HG03354 (cell line): ENCODE measurements at regions not wholly inside any gene's neighbourhood (a gene's known extent, or its start where the extent isn't known, plus 50 kb on each side); places are given as distances from the start of the nearest gene placed in this dataset.

Source experiments
- ATAC-seq: cut with Tn5 transposase; IDR thresholded peaks from one replicate; pipeline ENCODE4 v1.9.1; 2021; ENCODE audit warnings: mild to moderate bottlenecking; ENCODE audit not compliant: unreplicated experiment, poor library complexity, severe bottlenecking

DNA sequence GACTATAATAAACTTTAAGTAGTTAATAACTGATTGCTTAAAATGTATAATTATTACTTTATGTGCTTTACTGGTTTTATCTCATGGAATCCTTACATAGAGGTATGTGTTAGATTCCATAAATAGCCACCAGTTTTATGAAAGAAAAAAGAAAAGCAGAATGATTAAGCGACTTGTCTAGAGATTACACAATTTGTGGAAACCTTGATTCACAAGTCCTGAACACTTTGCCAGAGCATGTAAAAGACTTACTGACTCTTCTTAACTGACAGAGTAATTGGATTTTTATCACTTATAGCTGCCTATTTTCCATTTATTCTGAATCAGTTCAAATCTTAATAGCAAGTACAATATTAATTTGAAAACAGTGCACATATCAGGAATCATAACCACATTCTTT lies 448.7 kb upstream of the NETO1 start:
- no peak for ATAC-seq

DNA sequence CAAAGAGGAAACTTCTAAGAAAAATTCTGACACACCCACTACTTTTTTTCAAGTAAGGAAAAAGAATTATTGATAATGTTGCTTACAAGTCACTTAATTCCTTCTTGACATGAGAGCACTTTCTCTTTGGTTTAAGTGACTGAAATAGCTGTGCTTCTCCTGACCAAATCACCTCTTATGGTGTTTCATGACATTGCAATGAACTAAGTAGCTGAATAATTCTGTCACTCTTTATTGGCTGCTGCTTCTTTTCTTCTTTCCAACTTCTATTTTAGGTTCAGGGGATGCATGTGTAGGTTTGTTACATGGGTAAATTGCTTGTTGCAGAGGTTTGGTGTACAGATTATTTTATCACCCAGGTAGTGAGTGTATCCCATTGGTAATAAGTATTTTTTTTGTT lies 447.6 kb upstream of the NETO1 start:
- ATAC-seq, result no peak

DNA sequence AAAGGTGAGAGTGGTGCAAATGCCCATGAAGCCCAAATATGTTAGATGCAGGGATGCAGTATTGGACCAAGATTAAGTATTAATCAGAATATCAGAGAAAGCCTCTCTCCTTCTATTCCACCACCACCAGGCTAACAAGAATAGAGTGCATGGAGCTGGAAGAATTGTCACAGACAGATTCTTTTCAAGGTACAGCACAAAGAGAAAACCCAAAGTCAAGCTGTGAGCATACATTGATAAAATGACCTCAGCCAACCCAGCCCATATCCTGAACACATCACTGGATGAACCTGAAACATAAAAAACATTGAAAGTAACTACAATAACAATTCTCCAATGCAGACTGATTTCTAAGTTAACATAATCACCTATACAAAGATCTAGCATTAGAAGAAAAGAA lies 445.7 kb upstream of the NETO1 start:
- no peak for ATAC-seq

DNA sequence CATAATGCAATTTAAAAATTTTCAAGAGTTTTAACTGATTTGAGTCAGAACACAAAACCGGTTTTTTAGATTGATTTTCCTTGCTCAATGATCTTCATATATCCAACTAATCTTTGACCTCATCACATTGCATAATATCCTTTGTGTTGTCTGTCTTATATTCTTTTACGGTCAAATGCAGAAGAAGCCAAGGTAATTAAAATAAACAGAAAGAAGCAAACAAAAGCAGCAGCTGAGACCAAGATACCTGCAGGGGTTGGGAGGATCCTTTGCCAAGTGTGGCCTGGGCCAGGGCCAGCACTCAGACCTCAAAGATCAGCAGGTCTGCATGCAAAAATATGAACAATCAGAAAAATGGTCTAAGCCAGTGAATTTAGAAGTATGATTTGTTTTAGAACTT lies 428.9 kb upstream of the NETO1 start:
- ATAC-seq, result no peak

DNA sequence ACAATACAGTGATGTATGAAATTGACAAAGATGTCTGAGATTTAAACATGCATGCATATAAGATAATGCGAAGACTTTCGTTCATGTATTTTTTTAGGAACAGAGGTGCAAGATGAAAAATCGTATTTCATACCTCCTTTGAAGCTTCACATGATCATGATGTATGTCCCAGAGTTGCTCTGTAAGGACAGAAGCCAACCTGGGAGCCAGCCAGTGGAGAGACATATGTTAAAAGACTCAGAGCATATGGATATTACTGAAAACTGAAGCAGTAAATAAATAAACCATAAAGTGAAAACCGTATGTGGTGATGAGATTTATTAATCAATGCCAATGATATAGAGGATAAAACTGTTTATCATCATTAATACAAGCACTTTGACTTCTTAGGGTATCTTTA lies 424.4 kb upstream of the NETO1 start:
- no peak for ATAC-seq

DNA sequence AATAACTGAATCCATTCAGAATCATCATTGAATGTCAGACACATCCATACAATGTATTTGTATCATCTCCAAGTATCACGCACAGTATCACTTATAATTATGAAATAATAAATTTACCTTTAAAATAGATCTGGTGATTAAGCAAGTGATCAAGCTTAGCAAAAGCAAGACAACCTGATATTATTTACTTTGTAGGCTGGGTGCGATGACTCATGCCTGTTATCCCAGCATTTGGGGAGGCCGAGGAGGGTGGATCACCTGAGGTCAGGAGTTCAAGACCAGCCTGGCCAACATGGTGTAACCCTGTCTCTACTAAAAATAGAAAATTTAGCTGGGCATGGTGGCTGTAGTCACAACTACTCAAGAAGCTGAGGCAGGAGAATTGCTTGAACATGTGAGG lies 421.0 kb upstream of the NETO1 start:
- ATAC-seq, result no peak

DNA sequence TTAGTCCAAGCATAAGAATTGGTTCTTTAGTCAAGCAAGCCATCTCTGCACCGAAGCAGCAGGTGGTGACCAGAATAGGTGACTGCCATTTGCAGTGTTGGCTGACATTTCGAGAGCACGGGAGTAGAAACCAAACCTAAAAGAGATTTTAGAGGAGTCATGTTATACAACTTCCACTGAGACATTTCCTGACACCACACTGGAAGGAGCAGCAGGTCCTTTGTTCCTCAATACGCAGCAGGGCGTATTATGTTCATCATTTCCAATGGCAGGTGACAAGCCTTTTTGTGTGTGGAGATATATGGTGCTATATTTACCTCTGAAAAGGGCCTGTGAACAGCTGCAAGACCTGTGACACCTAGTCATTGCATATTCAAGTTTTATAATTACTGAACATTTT lies 418.8 kb upstream of the NETO1 start:
- ATAC-seq, result no peak

DNA sequence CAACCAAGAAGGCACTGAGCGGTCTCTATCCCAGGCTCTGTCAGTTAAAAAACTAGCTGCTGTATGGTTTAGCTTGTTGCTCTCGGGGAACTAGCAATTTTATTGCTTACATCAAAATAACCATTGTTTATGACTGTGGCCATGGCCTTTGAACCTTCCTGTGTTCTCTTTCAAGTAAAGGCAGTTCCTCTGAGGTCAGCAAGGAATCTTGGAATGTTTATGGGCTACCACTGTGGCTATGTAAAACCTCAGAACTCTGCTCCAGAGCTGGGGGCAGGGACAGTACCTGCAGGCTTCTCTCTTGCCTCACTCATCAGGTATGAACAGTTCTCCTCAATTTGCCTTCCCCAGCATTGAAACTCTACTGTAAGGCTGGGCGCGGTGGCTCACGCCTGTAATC lies 416.0 kb upstream of the NETO1 start:
- ATAC-seq, result no peak

DNA sequence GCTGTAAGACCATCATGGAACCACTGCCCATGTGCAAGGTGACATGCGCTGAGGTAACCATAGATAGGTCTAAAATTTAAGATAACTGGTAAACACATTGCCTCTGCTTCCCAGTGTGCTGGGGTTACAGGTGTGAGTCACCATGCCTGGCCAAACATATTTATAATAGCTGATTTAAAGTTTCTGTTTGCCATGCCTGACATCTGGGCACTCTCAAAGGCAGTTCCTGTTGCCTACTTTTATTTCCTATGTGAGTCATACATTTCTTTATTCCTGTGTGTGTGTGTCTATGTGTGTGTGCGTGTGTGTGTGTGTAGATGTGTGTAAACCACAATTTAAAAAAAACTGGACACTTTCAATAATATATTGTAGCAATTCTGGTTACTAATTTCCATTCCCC lies 415.2 kb upstream of the NETO1 start:
- no peak for ATAC-seq

DNA sequence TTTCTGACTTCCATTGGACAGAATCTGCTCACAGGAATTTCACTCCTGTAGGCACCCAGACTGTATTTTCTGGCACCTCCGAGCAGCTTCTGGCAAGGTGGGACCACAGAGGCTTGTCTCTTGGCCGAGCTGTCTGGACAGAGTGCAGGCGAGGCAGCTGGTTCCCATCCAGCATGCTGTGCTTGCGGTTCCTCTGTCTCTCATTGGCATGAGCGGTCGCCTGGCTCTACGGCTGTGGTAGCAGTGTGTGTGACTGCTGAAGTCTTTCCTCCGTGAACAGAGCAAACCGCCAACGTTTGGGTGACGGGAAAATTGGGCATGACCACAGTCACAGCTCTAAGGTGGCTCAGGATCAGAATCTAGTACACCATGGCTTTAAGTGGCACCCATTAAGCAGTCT lies 411.7 kb upstream of the NETO1 start:
- ATAC-seq, result no peak

DNA sequence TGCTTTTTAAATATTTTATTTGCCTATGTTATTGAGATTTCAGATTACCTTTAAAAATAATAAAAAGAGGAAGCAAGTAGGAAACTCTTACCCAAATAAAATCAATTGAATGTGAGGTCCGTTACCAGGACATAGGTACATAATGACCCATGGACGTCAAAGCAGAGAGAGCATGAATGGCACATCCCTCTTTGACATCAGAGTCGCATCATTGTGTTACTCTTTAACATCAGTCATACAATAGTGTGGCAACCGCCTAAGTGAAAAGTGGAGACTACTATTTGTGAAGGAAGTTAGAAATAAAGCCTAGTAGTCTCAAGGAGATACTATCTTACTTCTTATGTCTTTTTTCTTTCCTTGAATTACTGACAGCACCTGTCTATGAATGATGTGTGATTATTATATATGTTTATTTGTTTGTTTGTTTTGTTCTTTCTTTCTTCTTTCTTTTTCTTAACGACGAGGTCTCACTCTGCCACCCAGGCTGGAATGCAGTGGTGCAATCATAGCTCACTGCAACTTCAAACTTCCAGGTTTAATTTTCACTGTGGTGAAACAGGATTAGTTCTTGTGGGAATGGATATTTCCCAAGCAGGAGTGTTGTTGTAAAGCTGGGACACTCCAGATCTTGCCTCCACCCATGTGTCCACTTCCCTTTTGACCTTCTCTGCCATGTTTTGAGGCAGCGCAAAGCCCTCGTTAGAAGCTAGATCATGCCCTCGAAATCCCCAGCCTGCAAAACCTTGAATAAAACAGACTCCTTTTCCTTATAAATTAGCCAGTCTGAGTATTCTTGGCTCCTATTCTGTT lies 407.2 kb upstream of the NETO1 start:
- ATAC-seq, result no peak

DNA sequence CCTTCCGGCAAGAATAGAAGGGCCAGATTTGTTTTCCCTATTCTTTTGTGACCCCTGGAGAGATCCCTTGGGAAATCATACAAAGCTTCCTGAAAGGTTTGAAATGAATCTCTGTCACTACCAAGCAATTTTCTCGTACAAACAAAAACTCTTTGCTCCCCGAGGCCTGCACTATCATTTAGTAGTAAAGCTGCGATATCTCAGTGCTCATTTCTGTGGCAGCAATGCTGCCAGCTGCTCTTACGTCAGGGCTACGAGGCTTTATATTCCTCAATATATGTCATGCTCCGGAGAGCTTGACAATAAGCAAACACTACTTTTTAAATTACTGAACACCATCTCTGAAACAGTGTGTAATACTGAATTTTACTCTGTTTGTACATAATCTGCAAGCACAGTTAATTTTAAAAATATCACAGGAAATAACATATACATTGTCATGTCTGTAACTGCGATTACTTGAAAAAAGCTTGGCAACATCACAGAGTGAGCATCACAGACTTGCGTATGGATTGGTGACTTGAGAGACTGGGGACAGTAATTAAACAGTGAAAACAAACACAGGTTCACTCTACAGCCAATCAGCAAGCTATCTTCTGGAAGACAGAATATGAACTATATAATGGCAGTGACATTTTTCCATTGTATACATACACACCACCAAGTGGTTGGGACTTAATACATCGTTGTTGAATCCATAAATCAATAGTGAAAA lies 403.3 kb upstream of the NETO1 start:
- no peak for ATAC-seq

DNA sequence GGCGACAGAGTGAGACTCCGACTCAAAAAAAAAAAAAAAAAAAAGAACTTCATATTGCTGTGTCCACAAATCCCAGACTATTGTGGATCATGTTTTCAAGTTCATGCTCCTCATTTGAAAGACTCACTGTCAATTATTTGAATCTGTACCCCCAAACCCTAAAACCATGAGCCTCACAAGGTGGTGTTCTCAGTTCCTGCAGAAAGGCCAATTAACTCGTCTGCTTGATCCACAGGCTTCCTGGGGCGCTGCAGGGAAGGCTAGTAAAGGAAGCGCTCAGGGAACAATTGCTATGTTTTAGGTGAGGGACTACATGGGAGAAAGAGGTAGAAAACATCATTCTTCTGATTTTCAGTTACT lies 396.8 kb upstream of the NETO1 start:
- no peak for ATAC-seq

DNA sequence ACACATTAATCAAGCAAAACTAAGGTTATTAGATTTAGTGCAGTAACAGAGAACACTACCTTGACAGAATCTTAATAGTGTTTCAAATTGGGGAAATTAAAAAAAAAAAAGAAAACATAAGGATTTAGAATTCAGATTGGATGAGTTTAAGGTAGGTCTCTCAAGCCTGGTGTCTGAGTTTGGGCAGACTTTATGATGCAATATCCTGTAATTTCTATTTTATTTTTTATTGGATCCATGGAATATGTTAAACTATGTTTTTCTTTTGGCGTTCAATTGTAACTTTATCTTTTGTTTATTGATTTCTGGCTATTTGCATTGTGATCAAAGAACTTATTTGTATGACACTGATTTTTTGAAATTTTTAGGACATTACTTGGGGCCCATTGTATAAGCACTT lies 394.1 kb upstream of the NETO1 start:
- ATAC-seq, result no peak

DNA sequence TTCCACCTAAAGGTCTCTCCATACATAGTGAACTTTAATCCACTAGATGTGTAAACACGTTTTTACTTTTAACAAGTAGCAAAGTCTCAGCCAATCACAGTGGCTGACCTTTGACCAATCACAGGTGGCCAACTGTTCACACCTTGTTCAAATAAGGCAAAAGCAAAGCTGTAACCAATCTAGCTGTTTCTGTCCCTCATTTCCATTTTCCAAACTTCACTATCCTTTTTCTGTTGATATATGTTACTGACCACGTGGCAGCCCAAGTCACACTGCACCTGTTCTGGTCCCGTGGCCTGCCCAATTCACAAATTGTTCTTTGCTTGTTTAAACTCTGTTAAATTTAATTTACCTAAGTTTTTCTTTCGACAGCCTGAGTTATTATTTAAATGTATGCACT lies 393.5 kb upstream of the NETO1 start:
- ATAC-seq, result no peak

DNA sequence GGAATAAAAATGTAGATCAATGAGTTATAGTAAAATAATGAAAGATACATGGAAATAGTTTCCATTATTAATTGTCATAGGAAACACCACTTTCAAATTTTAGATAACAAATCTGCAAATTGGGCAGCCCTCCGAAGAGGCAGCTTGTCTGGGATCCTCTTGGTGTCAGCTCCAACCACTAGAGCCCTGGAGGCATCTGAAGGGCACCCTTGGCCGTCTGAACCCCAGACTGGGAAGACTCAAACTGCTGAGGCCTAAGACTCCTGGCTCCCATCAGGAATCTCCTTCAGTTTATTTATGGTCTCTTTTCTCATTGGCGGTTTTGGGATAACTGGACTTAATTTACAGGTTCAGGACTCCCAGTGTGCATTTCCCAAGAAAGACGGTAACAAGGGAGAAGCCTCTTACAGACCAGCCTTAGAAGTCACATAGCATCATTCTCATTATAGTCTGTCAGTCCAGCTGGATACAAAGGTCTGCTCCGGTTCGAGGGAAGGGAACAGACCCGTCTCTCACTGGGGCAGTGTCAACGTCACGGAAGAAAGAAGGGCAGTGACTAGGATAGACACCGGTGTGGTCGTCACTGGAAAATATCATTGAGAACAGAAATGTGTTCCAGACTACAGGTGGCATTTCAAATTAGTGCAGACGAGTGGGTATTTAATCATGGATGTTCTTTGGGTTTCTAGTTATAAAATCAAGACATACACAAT lies 390.7 kb upstream of the NETO1 start:
- ATAC-seq, result no peak

DNA sequence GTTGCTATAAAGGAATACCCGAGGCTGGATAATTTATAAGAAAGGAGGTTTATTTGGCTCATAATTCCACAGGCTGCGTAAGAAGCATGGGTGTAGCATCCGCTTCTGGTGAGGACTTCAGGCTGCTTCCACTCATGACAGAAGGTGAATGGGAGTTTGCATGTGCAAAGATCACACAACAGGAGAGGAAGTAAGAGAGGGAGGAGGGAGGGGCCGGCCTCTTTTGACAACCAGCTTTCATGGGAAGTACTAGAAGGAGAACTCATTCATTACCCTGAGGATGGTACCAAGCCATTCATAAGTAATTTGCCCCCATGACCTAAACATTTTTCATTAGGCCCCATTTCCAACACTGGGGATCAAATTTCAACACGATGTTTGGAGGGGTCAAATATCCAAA lies 386.8 kb upstream of the NETO1 start:
- no peak for ATAC-seq

DNA sequence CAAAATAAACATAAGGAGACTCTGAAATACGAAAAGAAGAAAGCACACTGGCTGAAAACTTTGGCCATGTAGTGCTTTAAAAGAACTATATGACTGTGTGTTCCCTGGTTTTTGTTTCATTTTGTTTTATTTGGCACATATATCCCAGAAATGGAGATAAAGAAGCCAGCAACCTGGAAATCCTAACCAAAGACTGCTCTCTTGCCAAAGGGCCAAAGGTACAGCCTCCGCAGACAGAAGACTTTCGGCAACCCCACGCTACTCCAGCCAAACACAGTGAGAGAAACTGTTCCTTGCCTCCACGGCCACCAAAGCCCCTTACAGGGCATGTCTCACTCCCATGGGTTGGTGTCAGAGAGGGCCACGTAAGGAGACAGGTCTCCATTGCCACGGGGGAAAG lies 381.2 kb upstream of the NETO1 start:
- ATAC-seq, result no peak

DNA sequence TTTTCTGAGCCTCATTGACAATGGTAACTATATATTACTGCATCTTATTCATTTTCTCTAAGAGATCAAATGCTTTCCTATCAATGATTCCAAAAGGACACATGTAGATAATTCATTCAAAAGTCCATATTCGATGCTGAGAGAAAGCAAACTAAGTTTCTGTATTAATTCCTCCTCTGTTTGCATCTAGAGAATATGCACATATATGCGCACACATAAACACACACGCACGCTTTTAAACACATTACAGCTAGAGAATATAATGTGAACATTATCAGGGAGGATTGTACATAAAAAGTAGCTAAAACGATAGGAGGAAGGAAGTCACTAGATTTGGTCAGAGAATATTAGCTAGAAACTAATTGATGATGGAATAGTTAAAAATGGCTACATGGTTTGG lies 379.0 kb upstream of the NETO1 start:
- no peak for ATAC-seq

DNA sequence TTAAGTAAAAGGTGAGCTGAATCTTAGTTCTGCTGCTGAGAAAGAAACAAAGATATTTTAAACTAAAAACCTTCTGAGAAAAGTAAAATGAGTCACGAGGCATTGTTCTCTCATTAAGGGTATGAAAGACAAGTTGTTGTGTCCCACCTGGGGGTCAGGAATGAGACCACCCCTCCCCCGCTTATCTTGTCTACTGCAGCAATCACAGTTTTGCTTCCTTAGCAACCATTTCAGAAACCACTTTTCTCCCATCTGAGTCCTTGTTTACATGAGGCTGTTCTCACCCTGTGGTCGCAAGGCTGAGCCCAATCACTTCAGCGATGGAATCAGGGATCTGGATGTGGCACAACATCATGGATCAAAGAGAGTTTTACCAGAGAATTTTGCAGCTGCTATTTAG lies 377.6 kb upstream of the NETO1 start:
- no peak for ATAC-seq

DNA sequence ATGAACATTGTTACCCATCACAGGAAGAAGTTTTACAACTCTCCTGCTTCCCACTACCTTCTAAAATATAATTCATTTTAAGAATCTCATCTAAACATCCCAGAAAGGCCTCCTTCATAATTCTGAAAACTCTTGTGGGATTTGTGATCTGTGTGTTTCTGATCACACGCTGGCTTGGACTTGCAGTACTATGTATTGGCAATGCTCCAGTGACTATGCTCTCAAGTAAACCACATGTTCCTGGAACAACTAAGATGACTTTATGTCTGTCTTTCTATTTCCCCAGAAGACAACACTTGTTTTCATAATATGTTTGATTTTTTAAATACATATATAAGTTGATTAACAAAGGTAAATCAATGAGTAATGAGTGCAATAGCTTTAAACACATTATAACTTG lies 376.6 kb upstream of the NETO1 start:
- ATAC-seq, result no peak
